ENCODE measurements at regions not wholly inside any gene's neighbourhood (a gene's known extent, or its start where the extent isn't known, plus 50 kb on each side); places are given as distances from the start of the nearest gene placed in this dataset.

- H3K9me3 Mint-ChIP-seq: no peaks in the 10 kb centered on the region
- no peaks in the 10 kb centered on the region for H3K4me1 Mint-ChIP-seq (ENCODE audit: low read depth)
- H3K27me3 Mint-ChIP-seq (ENCODE audit: low read depth): no peaks in the 10 kb centered on the region
- H3K36me3 Mint-ChIP-seq (ENCODE audit: low read depth): no peaks in the 10 kb centered on the region
- no peak overlapping the region for H3K4me3 Mint-ChIP-seq
- no peak for DNase-seq (ENCODE audit: low spot score)
- H3K27ac Mint-ChIP-seq: no peak overlapping the region
Observed at GRCh38 chr5:159697530-159697929, 218.8 kb upstream of the ADRA1B start.

DNA sequence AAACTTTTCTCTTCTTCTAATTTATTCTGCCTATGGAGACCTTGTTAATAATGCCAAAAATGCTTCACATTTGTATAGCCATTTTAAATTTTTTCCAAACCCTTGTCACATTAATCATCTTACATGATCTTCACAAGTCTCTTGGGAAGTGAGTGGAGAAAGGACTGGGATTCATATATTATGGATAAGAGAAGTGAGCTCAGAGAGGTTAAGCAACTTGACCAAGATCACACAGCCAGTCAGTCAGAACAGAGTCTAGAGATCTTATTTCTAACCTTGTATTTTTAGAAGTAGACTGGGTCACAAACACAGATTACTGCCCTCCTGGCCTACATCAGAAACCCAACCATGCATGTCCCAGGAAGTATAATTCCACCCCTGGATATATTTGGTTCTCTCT is 218.0 kb upstream of the ADRA1B start:
- Mint-ChIP-seq H3K27me3 (ENCODE audit: low read depth) (no peaks in the 10 kb centered on the region), H3K27ac (no peak overlapping the region), H3K36me3 (ENCODE audit: low read depth) (no peaks in the 10 kb centered on the region), H3K9me3 (no peaks in the 10 kb centered on the region), H3K4me3 (no peak overlapping the region), H3K4me1 (ENCODE audit: low read depth) (no peaks in the 10 kb centered on the region)
- DNase-seq (ENCODE audit: low spot score): no peak

DNA sequence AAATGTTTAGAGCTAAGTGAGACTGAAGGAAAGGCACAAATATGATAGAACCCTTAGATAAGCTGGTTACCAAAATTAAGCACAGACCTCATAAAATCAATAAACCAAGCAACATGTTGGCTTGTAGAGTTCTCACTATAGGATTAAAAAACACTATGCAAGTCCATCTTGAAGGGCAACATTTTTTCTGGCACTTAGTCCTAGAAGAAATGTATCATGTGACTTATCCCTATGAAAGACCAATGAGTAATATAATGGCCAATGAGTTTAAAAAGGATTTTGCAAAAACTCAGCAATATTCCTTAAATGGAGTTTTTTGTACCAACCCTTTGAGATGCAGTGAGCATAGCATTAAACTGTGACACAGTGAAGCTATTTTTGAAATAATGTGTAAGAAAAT is 216.3 kb upstream of the ADRA1B start:
- Mint-ChIP-seq H3K4me3 (no peak overlapping the region), H3K27me3 (ENCODE audit: low read depth) (no peaks in the 10 kb centered on the region), H3K9me3 (no peaks in the 10 kb centered on the region), H3K4me1 (ENCODE audit: low read depth) (no peaks in the 10 kb centered on the region), H3K27ac (no peak overlapping the region), H3K36me3 (ENCODE audit: low read depth) (no peaks in the 10 kb centered on the region)
- DNase-seq (ENCODE audit: low spot score): no peak

GRCh38 chr5:159702301-159702700 is 214.0 kb upstream of the ADRA1B start:
- no peaks in the 10 kb centered on the region for H3K27me3 Mint-ChIP-seq (ENCODE audit: low read depth)
- H3K9me3 Mint-ChIP-seq: peaks cover 4% of the 10 kb centered on the region
- no peak for DNase-seq (ENCODE audit: low spot score)
- H3K4me1 Mint-ChIP-seq (ENCODE audit: low read depth): no peaks in the 10 kb centered on the region
- H3K36me3 Mint-ChIP-seq (ENCODE audit: low read depth): no peaks in the 10 kb centered on the region
- no peak overlapping the region for H3K27ac Mint-ChIP-seq
- H3K4me3 Mint-ChIP-seq: no peak overlapping the region

DNA sequence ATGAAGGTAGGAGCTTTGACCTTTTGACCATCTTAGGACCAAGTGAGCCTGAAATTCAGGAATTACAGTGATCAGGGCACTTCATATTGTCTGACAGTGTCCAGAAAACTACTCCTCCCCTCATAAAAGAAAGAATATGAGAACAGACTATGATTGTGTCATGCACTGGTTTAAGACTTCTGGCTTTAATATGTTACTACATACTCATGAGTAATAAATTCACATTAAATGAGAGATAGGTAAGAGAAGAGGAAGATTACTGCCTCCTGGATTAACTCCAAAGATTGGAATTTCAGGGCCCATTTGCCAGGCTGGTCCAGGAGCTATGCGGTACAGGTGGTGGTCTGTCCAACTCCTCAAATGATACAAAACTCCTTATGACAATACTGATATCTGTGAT is 213.5 kb upstream of the ADRA1B start:
- Mint-ChIP-seq H3K27ac (no peak overlapping the region), H3K4me1 (ENCODE audit: low read depth) (no peaks in the 10 kb centered on the region), H3K4me3 (no peak overlapping the region), H3K9me3 (peaks cover 9% of the 10 kb centered on the region), H3K27me3 (ENCODE audit: low read depth) (no peaks in the 10 kb centered on the region), H3K36me3 (ENCODE audit: low read depth) (no peaks in the 10 kb centered on the region)
- no peak for DNase-seq (ENCODE audit: low spot score)

GRCh38 chr5:159704160-159704559 is 212.1 kb upstream of the ADRA1B start:
- Mint-ChIP-seq H3K4me3 (no peak overlapping the region), H3K27ac (no peak overlapping the region), H3K36me3 (ENCODE audit: low read depth) (no peaks in the 10 kb centered on the region), H3K9me3 (peaks cover 13% of the 10 kb centered on the region), H3K4me1 (ENCODE audit: low read depth) (no peaks in the 10 kb centered on the region), H3K27me3 (ENCODE audit: low read depth) (no peaks in the 10 kb centered on the region)
- DNase-seq (ENCODE audit: low spot score): no peak

- H3K27me3 Mint-ChIP-seq (ENCODE audit: low read depth): no peaks in the 10 kb centered on the region
- H3K9me3 Mint-ChIP-seq: peaks cover 15% of the 10 kb centered on the region
- DNase-seq (ENCODE audit: low spot score): no peak
- no peak overlapping the region for H3K27ac Mint-ChIP-seq
- H3K4me1 Mint-ChIP-seq (ENCODE audit: low read depth): no peaks in the 10 kb centered on the region
- H3K4me3 Mint-ChIP-seq: no peak overlapping the region
- H3K36me3 Mint-ChIP-seq (ENCODE audit: low read depth): no peaks in the 10 kb centered on the region
Observed at GRCh38 chr5:159705948-159706347, 210.3 kb upstream of the ADRA1B start.

GRCh38 chr5:159708090-159708489 is 208.2 kb upstream of the ADRA1B start:
- Mint-ChIP-seq H3K4me1 (ENCODE audit: low read depth) (no peaks in the 10 kb centered on the region), H3K36me3 (ENCODE audit: low read depth) (no peaks in the 10 kb centered on the region), H3K9me3 (peaks cover 15% of the 10 kb centered on the region), H3K27ac (no peak overlapping the region), H3K4me3 (no peak overlapping the region), H3K27me3 (ENCODE audit: low read depth) (no peaks in the 10 kb centered on the region)
- DNase-seq (ENCODE audit: low spot score): no peak

DNA sequence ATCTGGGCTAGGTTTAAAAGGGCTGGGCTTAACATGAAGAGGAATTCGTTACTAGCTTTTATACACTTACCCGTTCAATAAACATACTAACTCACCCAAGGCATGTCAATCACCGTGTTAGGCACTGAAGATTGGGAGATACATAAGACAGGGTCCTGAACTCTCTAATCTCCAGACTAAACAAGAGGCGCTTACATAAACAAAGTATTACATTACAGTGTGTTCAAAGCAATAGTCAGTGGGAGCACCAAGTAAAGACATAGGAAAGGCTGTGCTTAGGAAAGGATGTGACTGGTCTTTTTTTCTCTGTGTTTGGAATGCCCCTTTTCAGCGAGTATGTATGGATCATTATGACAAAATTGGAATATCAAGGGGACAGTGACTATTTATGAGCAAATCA is 203.6 kb upstream of the ADRA1B start:
- no peaks in the 10 kb centered on the region for H3K4me1 Mint-ChIP-seq (ENCODE audit: low read depth)
- DNase-seq (ENCODE audit: low spot score): no peak
- no peak overlapping the region for H3K4me3 Mint-ChIP-seq
- no peaks in the 10 kb centered on the region for H3K36me3 Mint-ChIP-seq (ENCODE audit: low read depth)
- H3K27me3 Mint-ChIP-seq (ENCODE audit: low read depth): peaks cover 3% of the 10 kb centered on the region
- H3K9me3 Mint-ChIP-seq: peaks cover 7% of the 10 kb centered on the region
- H3K27ac Mint-ChIP-seq: no peak overlapping the region

DNA sequence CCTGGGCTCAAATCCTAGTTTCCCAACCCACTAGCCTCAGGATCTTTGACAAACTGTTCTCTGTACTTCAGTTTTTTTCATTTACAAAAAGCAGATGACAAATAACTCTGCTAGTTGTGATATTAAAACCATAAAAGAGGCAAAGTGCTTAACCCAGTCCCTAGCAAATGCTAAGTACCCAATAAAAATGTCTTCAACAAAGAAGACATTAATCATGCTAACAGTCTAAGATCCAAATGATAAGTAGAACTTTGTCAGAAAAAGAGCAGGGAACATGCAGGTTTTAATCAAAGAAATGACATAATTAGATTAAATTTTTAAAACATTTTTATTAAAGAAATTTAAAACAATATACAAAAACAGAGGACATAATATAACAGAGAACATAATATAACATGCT is 203.0 kb upstream of the ADRA1B start:
- Mint-ChIP-seq H3K27me3 (ENCODE audit: low read depth) (peaks cover 3% of the 10 kb centered on the region), H3K27ac (no peak overlapping the region), H3K36me3 (ENCODE audit: low read depth) (no peaks in the 10 kb centered on the region), H3K4me3 (no peak overlapping the region), H3K4me1 (ENCODE audit: low read depth) (no peaks in the 10 kb centered on the region), H3K9me3 (peaks cover 4% of the 10 kb centered on the region)
- DNase-seq (ENCODE audit: low spot score): no peak

DNA sequence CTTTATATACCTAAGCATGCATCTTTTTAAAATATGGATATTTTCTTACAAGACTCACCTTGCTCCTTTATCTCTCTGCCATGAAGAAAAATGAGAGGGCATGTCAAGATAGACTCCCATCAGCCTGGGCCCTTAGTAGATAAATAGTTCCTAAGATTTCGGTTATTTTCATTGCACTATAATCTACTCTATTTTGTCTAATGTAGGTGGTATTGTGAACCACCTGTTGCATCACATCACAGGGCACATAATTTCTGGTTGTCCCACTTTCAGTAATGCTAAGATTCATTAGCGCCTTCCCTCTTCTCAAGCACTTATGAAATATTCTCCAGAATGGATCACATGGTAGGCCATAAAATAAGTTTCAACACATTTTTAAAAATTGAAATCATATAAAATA is 202.5 kb upstream of the ADRA1B start:
- Mint-ChIP-seq H3K36me3 (ENCODE audit: low read depth) (no peaks in the 10 kb centered on the region), H3K9me3 (peaks cover 4% of the 10 kb centered on the region), H3K4me1 (ENCODE audit: low read depth) (no peaks in the 10 kb centered on the region), H3K27me3 (ENCODE audit: low read depth) (peaks cover 3% of the 10 kb centered on the region), H3K27ac (no peak overlapping the region), H3K4me3 (no peak overlapping the region)
- no peak for DNase-seq (ENCODE audit: low spot score)

DNA sequence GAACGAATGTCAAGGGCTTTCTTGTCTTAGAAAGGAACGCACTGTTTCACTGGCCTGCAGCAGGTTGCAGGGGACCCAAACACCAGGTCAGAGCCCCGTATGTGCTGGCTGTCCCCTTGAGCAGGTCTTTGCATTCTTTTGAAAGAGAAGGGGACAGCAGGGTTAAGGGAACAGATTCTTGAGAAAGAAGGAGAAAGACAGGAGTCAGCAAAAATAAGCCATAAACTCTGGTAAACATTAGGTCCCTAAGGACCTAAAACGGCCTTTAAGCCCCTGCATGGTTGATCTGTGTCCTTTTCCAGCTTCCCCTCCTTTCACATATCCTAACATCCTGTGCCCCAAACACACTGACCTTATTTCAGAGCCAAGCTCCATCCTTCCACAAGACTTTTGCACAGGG is 190.8 kb upstream of the ADRA1B start:
- H3K9me3 Mint-ChIP-seq: no peaks in the 10 kb centered on the region
- H3K4me1 Mint-ChIP-seq (ENCODE audit: low read depth): no peaks in the 10 kb centered on the region
- H3K36me3 Mint-ChIP-seq (ENCODE audit: low read depth): no peaks in the 10 kb centered on the region
- DNase-seq (ENCODE audit: low spot score): no peak
- H3K27ac Mint-ChIP-seq: no peak overlapping the region
- no peak overlapping the region for H3K4me3 Mint-ChIP-seq
- peaks cover 14% of the 10 kb centered on the region for H3K27me3 Mint-ChIP-seq (ENCODE audit: low read depth)

DNA sequence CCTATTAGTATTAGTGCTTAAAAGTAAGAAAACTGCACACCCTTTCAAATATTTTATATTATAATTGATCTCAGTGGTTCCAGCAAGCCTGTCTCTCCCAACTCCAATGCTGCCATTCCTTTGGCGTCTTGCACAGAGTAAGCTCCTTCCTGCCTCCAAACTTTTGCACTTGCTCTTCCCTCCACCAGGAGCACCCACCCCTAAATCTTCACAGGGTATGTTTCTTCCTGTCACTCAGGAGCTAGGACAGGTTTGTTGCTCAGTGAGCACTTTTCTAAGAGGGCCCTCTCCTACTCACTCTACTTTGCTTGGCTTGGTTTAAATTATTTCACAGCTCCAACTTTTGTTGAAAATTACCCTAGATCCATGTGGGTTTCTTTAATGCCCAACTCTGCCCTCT is 189.1 kb upstream of the ADRA1B start:
- Mint-ChIP-seq H3K27me3 (ENCODE audit: low read depth) (peaks cover 18% of the 10 kb centered on the region), H3K36me3 (ENCODE audit: low read depth) (no peaks in the 10 kb centered on the region), H3K27ac (no peak overlapping the region), H3K4me1 (ENCODE audit: low read depth) (no peaks in the 10 kb centered on the region), H3K9me3 (no peaks in the 10 kb centered on the region), H3K4me3 (no peak overlapping the region)
- no peak for DNase-seq (ENCODE audit: low spot score)

- Mint-ChIP-seq H3K27me3 (ENCODE audit: low read depth) (peaks cover 22% of the 10 kb centered on the region), H3K4me3 (no peak overlapping the region), H3K36me3 (ENCODE audit: low read depth) (no peaks in the 10 kb centered on the region), H3K27ac (no peak overlapping the region), H3K4me1 (ENCODE audit: low read depth) (peaks cover 6% of the 10 kb centered on the region), H3K9me3 (no peaks in the 10 kb centered on the region)
- DNase-seq (ENCODE audit: low spot score): no peak
Observed at GRCh38 chr5:159730285-159730684, 186.0 kb upstream of the ADRA1B start.

- peaks cover 22% of the 10 kb centered on the region for H3K27me3 Mint-ChIP-seq (ENCODE audit: low read depth)
- no peak overlapping the region for H3K27ac Mint-ChIP-seq
- no peaks in the 10 kb centered on the region for H3K36me3 Mint-ChIP-seq (ENCODE audit: low read depth)
- DNase-seq (ENCODE audit: low spot score): no peak
- peaks cover 6% of the 10 kb centered on the region for H3K4me1 Mint-ChIP-seq (ENCODE audit: low read depth)
- no peak overlapping the region for H3K4me3 Mint-ChIP-seq
- no peaks in the 10 kb centered on the region for H3K9me3 Mint-ChIP-seq
Observed at GRCh38 chr5:159732220-159732619, 184.1 kb upstream of the ADRA1B start.
